ENCODE measurements at regions not wholly inside any gene's neighbourhood (a gene's known extent, or its start where the extent isn't known, plus 50 kb on each side); places are given as distances from the start of the nearest gene placed in this dataset.
A peak's percentile ranks its signal among the peaks of the same experiment; 100 is the strongest.

DNA sequence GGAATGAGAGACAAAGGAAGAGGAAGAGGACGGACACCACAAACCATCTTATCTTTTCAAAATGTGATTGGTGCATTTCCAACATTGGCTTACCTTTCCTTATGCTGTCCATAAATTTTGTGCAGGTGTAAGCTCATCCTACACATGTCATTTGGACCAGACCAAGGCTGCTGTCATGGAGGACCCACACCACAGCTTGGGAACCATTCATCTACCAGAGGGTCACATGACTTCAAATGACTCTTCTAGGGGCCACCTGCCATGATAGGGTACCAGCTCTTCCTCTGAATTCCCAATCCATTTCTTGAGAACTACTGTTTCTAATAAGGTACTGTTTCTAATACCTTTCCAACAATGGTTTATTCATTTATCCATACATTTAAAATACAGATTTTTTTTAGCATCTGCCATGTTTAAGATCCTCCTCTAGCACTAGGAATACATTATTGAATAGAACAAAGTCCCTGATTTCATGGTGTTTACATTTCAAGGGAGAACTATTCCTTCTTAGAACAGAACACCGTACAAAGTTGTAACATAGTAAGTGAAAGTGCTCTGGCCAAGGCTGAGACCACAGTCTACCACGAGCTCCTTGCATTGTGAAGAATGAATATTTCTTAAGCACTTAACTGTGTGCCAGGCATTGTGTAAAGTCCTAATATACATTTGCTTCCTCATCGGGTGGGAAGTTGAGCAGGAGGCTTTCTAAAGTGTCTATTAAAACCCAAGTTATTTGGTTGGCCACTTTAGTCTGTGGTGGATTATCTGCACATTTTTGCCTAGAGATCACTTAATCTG lies 246.1 kb upstream of the FN1 start:
- peak; percentile 91 for DNase-seq

DNA sequence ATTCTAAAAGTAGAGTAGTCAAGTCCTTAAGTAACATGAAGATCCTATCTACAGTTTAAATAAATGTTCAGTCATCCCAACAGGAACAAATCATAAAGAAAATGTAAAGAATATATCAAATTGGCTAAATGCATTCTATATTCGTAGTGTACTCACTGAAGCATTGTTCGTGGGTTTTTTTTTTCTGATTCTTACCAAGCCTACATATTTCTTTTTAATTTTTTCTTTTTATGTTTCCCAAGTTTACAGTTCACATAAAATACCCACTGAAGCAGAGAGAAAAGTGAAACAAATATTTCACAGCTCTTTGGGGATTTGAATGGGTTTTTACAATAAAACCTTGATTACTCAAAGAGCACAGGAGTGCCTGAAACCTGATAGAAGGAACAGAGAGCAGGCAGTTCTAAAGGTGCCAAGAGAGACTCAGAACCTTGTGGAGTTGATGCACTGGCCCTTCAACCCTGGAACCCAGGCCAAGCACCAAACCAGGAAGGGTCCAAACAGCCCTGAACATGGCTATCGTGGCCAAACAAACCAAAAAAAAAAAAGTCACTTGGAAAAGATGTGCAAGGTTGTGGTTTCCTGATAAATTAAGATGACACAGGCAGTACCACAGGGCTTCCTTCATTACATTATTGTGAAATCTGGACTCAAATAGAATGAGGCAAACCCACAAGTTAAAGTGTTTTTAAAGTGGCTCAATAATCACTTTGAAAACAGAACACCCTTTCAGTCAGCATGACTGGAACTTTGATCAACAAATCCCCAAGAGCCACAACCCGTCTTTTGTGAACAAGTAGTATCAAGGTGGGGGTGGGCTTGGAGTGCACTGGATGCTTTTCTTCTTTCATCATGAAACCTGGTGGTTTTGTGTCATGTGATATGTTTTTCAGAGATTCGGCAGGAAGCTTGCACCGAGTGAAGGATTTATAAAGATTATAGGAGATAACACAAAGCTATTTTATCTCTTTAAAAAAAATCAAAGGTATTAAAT lies 245.0 kb upstream of the FN1 start:
- DNase-seq = peak; percentile 92

DNA sequence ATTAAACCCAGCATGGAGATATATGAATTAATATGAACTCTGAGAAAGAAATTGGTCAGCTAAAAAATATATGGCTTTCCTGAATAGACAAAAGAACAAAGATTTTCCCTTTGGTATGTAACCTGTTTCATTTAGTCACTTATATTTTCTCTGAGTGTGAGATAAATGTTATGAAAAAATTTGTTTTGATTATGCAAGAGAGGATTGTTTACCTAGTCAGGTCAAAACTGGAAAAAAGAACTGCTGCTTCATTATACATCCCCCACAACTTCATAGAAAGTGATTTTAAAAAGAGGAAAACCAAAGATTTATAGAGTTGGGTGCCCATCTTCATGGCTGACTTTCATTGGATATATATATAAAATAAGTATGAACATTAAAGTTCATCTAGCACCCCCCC lies 242.2 kb upstream of the FN1 start:
- DNase-seq = no peak

DNA sequence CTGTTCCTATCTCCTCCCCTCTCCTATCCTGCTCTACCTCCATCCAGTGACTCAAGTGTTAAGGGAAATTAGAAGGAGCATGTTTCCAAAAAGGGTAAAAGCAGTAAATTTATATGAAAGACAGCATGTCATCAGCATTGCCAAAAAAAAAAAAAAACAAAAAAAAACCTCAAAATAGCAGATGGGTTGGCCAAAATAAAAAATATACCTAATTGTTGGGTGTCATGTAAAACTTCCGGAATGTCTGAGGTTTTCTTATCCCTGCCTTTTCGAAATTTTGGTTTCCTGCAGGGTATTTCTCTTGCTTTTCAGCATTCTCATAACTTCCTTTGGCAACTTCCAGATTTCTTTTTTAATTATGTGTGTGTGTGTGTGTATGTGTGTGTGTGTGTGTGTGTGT lies 241.6 kb upstream of the FN1 start:
- DNase-seq = no peak

DNA sequence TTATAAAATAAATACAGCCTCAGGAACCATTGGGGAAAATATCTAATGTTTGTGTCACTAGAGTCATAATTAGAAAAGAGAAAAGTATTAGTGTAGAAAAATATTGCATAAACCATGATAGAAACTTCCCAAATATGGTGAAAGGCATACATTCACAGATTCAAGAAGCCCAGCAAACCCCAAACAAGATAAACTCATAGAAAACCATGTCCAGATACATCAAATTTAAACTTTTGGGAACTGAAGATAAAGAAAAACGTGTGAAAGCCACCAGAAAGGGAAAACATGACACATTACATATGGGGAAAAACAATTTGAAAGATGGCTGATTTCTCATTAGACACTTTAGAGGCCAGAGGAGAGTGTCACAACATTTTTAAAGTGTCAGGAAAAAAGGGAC lies 236.5 kb upstream of the FN1 start:
- DNase-seq = no peak

DNA sequence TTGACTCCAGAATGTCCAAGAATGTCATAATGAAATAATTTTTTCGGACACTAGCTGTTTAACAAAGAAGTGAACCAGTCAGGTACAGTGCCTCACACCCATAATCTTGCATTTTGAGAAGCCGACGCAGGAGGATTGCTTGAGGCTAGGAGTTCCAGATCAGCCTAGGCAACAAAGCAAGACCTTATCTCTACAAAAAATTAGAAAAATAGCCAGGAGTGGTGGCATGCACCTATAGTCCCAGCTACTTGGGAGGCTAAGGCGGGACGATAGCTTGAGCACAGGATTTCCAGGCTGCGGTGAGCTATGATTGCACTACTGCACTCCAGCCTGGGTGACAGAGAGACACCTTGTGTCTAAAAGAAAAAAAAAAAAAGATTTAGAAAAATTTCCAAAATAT lies 235.8 kb upstream of the FN1 start:
- no peak for DNase-seq

DNA sequence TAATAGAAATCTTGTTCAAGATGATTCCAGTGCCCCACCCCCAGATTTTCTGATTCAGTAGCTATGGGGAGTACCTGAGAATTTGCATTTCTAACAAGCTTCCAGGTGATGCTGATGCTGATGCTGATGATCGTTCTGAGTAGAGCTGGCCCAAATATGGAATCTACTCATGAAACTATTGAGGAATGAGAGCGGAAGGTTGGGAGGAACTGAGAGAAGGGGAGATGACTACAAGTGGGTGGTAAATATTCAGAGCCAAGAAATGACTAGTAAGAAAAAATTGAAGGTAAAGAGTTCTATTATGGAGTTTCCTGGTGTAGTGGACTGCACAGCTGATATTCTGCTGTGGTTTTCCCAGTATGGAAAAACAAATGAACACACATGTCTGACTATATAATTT lies 235.4 kb upstream of the FN1 start:
- DNase-seq = no peak

DNA sequence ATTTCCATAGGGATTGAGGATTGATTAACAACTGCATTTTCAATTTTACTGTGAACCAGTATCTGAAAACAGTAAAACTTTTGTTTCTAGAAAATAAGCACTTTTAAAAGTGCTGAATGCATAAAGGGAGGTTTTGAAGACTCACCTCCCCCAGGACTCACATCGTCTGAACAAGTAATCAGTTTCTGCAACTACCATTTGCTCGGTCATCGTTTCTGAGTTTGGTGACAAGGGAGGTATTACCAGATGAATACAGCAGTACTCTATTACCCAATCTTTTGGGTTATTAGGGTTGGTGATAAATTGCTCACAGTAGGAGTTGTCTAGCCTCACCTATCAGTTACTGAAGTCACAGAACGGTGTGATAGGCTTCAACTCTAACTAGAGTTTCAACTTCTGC lies 234.5 kb upstream of the FN1 start:
- DNase-seq = no peak

DNA sequence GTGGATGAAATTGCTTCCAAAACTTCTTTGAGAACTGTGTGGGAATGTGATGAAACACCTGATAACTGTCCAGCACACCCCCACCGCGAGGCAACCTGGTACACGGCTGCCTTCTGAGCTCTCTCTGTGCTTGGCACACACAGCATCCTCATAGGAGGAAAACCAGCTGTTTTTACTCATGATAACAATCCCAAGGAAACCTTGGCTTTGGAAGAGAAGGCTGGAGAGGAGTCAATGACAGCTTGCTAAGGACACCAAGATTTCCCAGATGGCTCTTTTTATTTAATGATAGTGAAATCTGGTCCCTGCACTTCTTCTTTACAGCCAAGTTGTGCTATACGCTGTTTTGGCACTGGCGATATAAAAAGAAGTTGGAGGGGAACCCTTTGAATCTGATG lies 232.5 kb upstream of the FN1 start:
- DNase-seq = no peak

DNA sequence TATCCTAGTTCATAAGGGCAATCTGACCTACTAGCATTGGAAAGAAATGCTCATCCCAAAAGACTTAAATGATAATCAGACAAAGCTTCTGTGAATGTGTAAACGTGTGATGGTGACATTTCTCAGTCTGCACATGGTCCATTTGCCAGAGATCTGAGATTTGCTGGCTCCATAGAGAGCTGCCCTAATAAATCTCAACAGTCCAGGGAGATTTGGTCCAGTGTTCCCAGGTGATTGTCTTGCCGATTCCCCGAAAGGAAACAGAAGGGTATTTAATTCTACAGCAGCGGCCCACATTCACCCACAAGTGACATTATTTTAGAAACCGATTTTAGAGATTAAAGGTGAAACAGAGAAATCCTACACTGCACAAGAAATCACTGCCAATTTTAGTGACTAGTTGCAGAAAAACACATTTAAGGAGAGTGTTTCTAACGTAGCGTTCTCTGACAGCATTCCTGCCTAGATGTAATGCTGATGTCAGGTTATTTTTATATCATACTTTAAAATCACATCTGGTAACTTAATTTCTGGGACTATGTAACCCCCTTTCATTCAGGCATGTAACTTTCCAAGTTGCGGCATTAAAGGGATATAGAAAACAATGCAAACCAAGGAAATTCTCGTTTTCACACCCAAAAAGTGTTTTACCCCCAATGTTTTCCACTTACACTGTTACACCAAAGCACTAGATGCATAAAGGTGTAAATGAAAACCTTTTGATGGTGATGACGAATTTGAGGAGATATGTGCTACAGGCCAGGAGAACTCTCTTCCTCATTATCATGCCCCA lies 231.9 kb upstream of the FN1 start:
- no peak for DNase-seq

DNA sequence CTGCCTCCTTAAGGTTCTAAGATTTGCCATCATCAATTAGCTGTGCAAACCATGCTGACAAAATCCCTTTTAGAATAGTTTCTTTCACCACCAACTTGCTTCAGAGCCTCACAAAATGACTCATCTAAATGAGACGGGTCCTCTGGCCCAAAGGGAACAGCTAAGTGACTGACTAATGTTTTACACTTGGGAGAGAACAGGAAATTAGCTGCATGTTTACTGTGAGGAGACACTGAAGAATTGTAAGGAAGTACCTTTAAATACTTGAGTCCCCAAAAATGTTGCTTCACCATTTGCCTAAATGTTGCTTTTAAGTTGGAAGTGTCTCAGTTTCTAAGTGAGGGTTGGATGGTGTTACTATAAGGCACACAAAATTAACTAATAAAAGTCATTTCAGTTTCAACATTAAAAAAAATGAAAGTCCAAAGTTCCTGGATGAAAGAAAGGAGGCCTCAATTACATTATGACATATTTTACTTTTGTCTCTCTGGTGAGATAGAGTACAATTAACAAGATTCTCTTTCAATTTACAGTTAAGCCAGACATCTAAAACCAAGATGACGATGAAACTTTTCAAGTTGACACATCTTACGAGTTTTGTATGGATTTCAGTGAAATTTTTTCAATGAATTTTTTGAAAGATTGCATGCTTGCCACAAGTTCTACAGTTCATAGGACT lies 229.1 kb upstream of the FN1 start:
- DNase-seq = peak; percentile 97

DNA sequence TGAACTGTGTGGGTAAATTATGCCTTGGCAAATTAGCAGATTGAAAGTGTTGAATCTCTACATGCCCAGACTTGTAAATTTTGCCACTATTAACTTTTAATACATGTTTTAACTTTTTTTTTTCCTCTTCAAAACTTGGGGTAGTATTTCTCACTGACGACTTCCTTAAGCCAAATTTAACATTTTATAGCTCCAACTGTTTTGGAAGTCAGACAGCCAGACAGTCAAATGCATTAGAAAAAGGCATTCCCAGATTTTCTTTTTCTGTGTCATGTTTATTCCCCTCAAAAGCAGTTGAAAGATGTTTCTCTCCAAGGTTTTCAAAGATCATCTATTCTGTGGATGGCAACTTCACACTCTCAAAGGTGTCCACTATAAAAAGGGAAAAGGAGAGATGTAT lies 226.8 kb upstream of the FN1 start:
- no peak for DNase-seq

DNA sequence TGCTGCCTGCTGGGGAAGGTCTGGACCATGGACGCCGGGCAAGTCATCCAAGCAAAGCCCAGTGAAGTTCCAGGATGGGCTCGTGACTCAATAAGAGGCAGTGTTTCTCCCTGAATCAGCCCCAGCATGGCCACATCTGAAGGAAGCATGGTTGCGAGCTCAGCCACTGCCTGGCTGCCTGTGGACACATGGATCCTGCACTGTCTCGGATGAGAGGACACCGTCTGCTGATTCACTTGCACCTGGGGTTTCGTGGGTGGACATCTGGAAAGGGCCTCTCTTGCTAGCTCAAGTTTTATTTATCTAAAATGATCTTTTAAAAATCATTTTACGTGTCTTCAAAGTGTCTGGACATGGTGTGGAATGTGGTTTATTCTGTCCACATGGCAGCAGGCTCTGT lies 224.8 kb upstream of the FN1 start:
- no peak for DNase-seq

DNA sequence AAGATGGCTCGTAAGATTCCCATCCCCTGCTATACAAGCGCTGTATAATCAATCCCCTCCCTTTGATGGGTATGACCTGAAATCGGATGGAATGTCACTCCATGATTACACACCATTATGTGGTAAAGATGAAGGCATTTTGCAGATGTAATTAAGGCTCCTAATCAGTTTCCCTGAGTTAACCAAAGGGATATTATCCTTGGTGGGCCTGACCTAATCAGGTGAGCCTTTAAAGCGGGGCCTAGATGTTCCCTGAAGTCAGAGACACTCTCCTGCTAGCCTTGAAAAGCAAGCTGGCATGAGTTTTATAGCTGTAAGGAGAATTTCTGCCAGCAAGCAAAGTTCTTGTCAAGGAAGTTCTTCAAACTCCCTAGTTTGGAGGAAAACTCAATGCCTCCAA lies 223.8 kb upstream of the FN1 start:
- DNase-seq = no peak

DNA sequence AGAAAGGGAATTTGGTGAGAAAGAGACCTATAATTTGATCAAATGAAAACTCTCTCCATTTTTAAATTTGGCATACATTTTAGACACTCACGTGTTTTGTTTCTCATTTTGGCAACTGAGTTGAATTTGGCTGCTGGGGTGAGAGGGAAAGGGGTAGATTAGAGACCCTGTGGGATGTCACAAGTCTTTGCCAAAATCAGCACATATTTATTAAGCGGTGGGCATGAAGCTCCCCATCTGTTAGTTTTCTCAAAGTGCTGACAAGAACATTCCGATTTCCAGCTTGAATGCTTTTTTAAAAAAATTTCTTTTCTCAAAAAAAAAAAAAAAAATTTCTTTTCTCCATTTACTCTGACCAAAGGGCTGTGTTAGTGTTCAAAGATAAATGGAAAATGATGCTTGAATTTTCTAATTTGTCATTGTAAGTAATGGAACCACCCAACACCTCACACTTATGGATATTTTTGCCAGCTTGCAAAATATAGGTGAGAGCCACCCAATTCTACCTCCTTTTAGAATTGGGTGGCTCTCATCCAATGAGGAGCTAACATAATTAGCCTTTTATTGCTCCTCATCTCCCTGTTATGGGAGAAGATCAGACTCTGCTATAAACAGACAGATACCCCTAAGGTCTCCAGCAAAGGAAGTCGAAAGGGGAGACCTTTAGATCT lies 222.9 kb upstream of the FN1 start:
- no peak for DNase-seq

DNA sequence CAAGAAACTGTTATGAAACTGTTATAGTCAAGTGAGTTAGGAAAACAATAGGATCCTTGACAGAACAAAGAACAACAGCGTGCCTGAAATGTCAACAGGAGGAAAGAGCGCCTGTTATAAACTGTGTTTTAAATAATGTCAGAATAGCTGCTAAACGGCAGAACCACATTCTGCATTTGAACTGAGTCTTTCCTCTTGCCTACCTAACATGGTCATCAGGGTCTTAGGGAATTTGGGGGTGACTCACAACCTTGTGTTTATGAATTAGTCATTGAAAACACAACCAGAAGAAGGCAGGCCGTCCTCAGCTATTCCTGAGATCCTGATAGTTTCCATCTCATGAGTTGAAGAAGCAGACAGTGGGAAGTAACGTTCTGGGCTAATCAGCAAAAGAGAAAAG lies 222.0 kb upstream of the FN1 start:
- DNase-seq = peak; percentile 80

DNA sequence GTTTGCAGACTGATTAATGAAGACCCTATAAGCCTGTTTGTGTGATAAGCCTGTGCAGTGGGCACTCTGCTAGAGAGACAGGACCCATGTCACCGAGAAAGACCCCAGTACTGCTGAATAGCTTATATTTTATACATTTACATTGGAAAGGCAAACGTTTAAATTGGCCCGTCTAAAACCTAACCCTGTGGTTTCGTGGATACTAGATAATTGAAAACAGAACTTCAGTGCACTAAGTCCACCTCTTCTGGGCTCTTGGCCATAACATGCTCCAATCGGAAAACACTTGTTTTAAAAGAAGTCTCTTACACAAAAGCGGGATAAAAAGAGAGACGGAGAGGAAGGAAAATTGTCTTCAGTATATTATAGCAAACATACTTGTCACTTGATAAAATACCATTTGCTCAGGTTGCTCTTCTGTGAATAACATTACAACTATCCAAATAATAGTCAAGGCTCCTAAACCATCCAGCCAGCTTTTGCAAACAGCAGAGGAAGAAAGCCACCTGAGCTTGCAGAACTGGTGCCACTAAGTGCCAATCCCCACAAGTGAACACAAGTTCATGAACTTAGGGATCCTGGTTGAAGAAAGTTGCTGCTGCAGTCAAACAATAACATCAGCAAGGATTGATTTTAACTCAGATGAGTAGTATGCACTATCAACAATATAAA lies 218.4 kb upstream of the FN1 start:
- DNase-seq = no peak

DNA sequence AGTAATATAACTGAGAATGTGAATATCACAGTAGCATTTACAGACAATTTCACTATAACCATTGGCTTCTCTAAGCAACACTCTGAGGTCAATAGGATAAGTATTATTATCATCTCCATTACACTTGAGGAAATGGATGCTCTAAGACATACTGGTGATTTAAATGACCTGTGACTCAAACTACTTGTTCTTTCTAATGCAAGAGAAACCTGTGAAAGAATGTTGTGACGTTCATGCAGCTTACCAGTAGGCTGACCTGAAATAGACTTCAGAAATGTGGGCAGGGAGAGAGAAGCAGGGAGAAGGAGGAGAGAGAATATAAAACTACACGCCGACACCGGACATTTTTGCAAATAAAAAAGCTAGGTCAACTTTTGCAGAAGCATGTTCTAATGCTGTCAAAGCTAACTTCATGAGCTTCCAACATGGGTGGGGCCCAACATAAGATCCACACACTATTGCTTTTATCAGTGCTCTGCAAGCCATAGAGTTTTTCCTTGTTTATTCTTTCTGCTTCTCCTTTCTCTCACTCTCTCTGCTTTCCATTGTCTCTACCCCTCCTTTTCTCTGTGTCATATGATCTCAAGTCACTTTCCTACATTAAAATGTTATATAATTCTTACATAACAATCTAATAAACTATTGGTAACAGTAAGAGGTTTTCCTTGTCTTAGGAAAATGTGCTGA lies 217.6 kb upstream of the FN1 start:
- no peak for DNase-seq

DNA sequence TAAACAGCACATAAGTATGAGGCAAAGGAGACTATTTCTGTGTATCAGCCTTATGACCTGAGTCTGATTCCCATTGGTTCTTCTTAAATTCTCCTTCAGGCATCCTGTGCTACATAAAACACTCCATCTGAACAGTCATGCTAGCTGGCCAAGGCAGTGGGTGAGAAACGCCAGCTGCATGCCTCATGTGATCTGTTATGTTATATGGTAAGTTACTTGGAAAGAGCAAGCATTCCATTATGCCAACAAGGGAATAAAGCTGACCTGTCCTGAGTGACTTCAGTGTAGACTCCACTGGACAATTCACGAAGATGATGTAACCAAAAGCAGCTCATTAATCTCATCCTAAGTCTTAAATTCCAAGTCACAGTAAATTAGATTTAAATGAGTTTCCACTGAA lies 216.5 kb upstream of the FN1 start:
- DNase-seq = no peak

DNA sequence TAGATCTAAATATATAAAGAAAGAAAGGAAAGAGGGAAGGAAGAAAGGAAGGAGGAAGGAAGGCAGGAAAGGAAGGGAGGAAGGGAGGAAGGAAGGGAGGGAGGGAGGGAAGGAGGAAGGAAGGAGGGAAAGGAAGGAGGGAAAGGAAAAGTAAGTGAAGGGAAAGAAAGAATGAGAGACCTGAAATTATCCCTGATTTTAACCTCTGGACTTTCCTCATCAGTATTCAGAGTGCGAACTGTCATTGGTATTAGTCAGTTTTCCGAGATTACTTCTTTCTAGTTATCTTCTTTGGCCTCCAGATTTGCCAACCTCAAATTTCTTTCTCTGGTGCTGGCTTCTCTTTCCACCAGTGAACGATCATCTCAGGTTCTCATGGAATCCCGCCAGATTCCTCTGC lies 215.5 kb upstream of the FN1 start:
- DNase-seq = no peak

All from inflammatory macrophage treated with lipopolysaccharide for 4 hours (primary cell).